MM.1S (cell line): ENCODE measurements at regions not wholly inside any gene's neighbourhood (a gene's known extent, or its start where the extent isn't known, plus 50 kb on each side); places are given as distances from the start of the nearest gene placed in this dataset.

Experiments
- DNase-seq: peaks from one replicate; pipeline ENCODE4 v3.0.0-alpha.2; 2015
- H2AFZ ChIP-seq: fragments of 300-600 bp; sonication (generic); 2 replicates; pipeline ENCODE4 v1.6.0; 2016; ENCODE audit warnings: antibody characterized with exemption, low read length
- H3F3A ChIP-seq: fragments of 300-600 bp; sonication (generic); 2 replicates; pipeline ENCODE4 v1.6.1; 2016; ENCODE audit warnings: mild to moderate bottlenecking, antibody characterized with exemption, low read length, moderate library complexity, mixed read lengths; ENCODE audit not compliant: insufficient read depth
- H3K27ac ChIP-seq: fragments of 300-600 bp; sonication (generic); 2 replicates; pipeline ENCODE4 v1.5.1; 2016; ENCODE audit warnings: mild to moderate bottlenecking, low read length
- H3K27me3 ChIP-seq: fragments of 300-600 bp; sonication (generic); replicated peaks from 2 replicates; pipeline ENCODE4 v1.6.0; 2016; ENCODE audit warnings: low read length; ENCODE audit not compliant: insufficient read depth
- H3K36me3 ChIP-seq: fragments of 300-600 bp; sonication (generic); replicated peaks from 2 replicates; pipeline ENCODE4 v1.6.1; 2016; ENCODE audit warnings: mild to moderate bottlenecking, low read length, mixed read lengths; ENCODE audit not compliant: insufficient read depth
- H3K4me1 ChIP-seq: fragments of 300-600 bp; sonication (generic); 2 replicates; pipeline ENCODE4 v1.6.1; 2016; ENCODE audit warnings: low read length, mixed read lengths
- H3K4me2 ChIP-seq: fragments of 300-600 bp; sonication (generic); 2 replicates; pipeline ENCODE4 v1.6.0; 2016; ENCODE audit warnings: low read depth, low read length
- H3K4me3 ChIP-seq: fragments of 300-600 bp; sonication (generic); 2 replicates; pipeline ENCODE4 v1.5.1; 2016; ENCODE audit warnings: low read length, mixed read lengths
- H3K79me2 ChIP-seq: fragments of 300-600 bp; sonication (generic); 2 replicates; pipeline ENCODE4 v1.6.1; 2016; ENCODE audit warnings: mixed run types, low read length, mixed read lengths
- H3K9ac ChIP-seq: fragments of 300-600 bp; sonication (generic); 2 replicates; pipeline ENCODE4 v1.6.1; 2016; ENCODE audit warnings: low read length, mixed read lengths
- H3K9me2 ChIP-seq: fragments of 300-600 bp; sonication (generic); replicated peaks from 2 replicates; pipeline ENCODE4 v1.6.1; 2016; ENCODE audit warnings: mild to moderate bottlenecking, low read length, mixed read lengths; ENCODE audit not compliant: insufficient read depth
- H3K9me3 ChIP-seq: fragments of 300-600 bp; sonication (generic); replicated peaks from 2 replicates; pipeline ENCODE4 v1.6.1; 2016; ENCODE audit warnings: mild to moderate bottlenecking, low read length, mixed read lengths; ENCODE audit not compliant: insufficient read depth
- H4K20me1 ChIP-seq: fragments of 300-600 bp; sonication (generic); 2 replicates; pipeline ENCODE4 v1.6.1; 2016; ENCODE audit warnings: mild to moderate bottlenecking, low read length, moderate library complexity, mixed read lengths; ENCODE audit not compliant: insufficient read depth
- EZH2 ChIP-seq: fragments of 300-600 bp; sonication (generic); optimal IDR thresholded peaks from 2 replicates; pipeline ENCODE3; 2017; ENCODE audit warnings: low read depth, mild to moderate bottlenecking, antibody characterized with exemption, low read length, mixed read lengths
- EZH2phosphoT487 ChIP-seq: fragments of 300-600 bp; sonication (generic); IDR thresholded peaks from 2 replicates; pipeline ENCODE4 v1.6.1; 2018; ENCODE audit warnings: antibody characterized with exemption, low read length
- TF ChIP-seq, protein P1 (sequence below): fragments of 300-600 bp; sonication (generic); IDR thresholded peaks from 2 replicates; pipeline ENCODE4 v1.5.1; 2016; ENCODE audit warnings: antibody characterized with exemption, low read length, mixed read lengths

DNA sequence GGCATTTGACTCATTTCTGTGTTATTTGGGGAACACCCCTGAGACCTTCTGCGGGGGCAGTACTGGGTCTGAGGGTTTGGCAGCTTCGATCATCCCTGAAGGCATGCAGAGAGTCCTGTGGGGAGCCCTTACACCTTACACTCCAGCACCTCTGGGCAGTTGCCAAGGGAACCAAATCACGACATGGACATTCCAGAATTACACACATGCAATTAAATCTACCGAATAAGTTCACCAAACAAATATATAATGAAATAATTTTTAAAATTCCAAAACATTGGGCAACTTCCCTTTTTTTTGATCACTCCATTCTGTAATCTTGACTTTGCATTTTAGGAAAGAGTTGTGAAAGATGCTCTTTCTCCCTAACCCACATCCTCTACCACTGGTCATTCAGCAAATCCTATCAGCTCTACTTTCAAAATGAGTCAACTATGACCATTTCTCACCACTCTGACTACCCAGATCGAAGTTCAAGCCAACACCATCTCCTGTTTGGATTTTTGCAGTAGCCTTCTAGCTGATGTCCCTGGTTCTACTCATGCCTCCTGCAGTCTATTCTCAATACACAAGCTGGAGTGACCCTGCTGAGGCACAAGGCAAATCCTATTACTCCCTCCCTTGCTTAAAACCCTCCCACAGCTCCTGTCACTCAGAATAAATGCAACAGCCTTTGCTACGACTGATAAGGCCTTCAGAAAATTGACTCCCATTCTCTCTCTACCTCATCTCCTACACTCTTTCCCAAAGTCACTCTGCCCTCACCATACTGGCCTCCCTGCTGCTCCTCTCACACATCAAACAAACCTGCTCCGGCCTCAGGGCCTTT, 533.3 kb downstream of the HACE1 start:
- no peaks in the 10 kb centered on the region for H3K36me3 ChIP-seq
- TF ChIP-seq EZH2 = no peak
- no peak overlapping the region for H2AFZ ChIP-seq
- H3K9me3 ChIP-seq = no peaks in the 10 kb centered on the region
- H3K79me2 ChIP-seq = no peaks in the 10 kb centered on the region
- no peak overlapping the region for H3K4me2 ChIP-seq
- H3F3A ChIP-seq = no peaks in the 10 kb centered on the region
- DNase-seq = no peak
- H3K9ac ChIP-seq = no peak overlapping the region
- no peak overlapping the region for H3K4me3 ChIP-seq
- H3K27me3 ChIP-seq = no peaks in the 10 kb centered on the region
- H3K27ac ChIP-seq = no peak overlapping the region
- H3K9me2 ChIP-seq = no peaks in the 10 kb centered on the region
- H3K4me1 ChIP-seq = no peaks in the 10 kb centered on the region
- H4K20me1 ChIP-seq = no peaks in the 10 kb centered on the region

DNA sequence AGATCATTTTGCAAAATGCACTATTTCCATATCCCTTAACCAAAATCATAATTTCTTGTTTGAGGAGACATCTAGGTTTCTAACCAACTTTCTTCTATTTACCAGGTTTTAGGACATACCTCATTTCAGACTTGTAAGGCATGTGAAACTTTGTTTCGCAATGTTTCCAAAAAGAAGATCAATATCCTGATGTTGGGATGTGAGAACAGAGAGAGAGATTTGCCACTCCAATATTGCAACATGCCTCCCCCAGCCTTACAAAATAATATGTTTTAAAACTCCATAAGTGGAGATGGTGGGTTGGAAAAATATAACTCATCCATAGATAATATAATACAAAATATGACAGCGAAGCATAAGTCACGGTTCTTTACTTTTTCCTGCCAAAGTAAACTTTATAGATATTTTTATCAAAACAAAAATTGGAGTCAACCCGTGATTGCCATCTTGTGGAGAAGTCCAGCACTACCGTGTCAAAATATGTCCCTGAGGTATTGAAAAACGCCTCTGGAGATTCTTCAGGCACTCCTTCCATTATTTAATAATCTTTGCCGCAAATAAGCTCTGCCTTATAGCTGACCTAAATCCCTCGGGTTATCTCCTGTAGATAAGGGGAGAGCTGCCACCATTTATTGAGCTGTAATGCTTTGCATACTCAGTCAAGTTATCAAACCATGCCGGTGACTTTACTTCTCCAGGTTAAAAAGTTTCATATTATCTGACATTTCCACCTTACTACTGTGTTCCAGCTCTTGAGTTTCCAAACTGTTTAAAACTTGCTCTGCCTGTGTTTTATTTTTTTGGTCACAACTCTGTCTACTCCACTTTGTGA, 534.2 kb downstream of the HACE1 start:
- Histone ChIP-seq H3K9ac (no peak overlapping the region), H3F3A (no peaks in the 10 kb centered on the region), H3K9me2 (no peaks in the 10 kb centered on the region), H3K27me3 (no peaks in the 10 kb centered on the region), H4K20me1 (no peaks in the 10 kb centered on the region), H3K36me3 (no peaks in the 10 kb centered on the region), H3K27ac (no peak overlapping the region), H3K4me2 (no peak overlapping the region), H3K79me2 (no peaks in the 10 kb centered on the region), H2AFZ (no peak overlapping the region), H3K4me3 (no peak overlapping the region), H3K4me1 (no peaks in the 10 kb centered on the region), H3K9me3 (no peaks in the 10 kb centered on the region)
- peak; percentile 35 for DNase-seq
- TF ChIP-seq, protein P1, sequence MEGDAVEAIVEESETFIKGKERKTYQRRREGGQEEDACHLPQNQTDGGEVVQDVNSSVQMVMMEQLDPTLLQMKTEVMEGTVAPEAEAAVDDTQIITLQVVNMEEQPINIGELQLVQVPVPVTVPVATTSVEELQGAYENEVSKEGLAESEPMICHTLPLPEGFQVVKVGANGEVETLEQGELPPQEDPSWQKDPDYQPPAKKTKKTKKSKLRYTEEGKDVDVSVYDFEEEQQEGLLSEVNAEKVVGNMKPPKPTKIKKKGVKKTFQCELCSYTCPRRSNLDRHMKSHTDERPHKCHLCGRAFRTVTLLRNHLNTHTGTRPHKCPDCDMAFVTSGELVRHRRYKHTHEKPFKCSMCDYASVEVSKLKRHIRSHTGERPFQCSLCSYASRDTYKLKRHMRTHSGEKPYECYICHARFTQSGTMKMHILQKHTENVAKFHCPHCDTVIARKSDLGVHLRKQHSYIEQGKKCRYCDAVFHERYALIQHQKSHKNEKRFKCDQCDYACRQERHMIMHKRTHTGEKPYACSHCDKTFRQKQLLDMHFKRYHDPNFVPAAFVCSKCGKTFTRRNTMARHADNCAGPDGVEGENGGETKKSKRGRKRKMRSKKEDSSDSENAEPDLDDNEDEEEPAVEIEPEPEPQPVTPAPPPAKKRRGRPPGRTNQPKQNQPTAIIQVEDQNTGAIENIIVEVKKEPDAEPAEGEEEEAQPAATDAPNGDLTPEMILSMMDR = peak; percentile 65
- TF ChIP-seq EZH2 = no peak

DNA sequence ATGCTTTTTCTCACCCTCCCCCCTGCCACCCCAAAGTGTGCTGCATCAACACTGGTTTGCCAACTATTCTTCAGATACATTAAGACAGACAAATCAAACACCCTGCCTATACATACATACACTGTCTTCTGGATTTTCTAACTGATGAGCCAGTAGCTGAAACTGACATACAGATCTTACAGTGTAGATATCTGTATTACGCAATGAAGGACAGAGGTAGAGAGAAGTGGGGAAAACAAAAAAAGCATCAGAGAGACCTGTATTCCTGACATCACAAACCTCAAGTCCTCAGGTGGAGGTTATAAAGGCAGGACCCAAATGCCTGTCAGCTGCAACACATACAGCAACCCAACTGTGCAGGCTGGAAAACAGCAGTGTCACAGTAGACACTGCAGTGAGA, 535.4 kb downstream of the HACE1 start:
- H3K4me2 ChIP-seq = no peak overlapping the region
- no peak overlapping the region for H3K4me3 ChIP-seq
- H3K9me2 ChIP-seq = no peaks in the 10 kb centered on the region
- H2AFZ ChIP-seq = no peak overlapping the region
- H3K4me1 ChIP-seq = no peaks in the 10 kb centered on the region
- no peaks in the 10 kb centered on the region for H3F3A ChIP-seq
- no peaks in the 10 kb centered on the region for H3K27me3 ChIP-seq
- TF ChIP-seq, protein P1 = no peak
- TF ChIP-seq EZH2phosphoT487 (no peak), EZH2 (no peak)
- no peaks in the 10 kb centered on the region for H3K9me3 ChIP-seq
- no peak overlapping the region for H3K27ac ChIP-seq
- no peaks in the 10 kb centered on the region for H3K79me2 ChIP-seq
- no peaks in the 10 kb centered on the region for H3K36me3 ChIP-seq
- no peak overlapping the region for H3K9ac ChIP-seq
- no peaks in the 10 kb centered on the region for H4K20me1 ChIP-seq
- DNase-seq = no peak
